Erythroblast (primary cell): ENCODE measurements at regions not wholly inside any gene's neighbourhood (a gene's known extent, or its start where the extent isn't known, plus 50 kb on each side); places are given as distances from the start of the nearest gene placed in this dataset.

Experiments used
- DNase-seq, 2 experiments: peaks; one replicate each; lab custom pipeline; 2025; lab: John Stamatoyannopoulos, UW
- GATA1 ChIP-seq: IDR thresholded peaks from 2 replicates; pipeline ENCODE4 v1.6.1; 2011; ENCODE audit warnings: low read depth, mild to moderate bottlenecking, control low read depth, low read length, moderate library complexity
- POLR2A ChIP-seq: IDR thresholded peaks from 2 replicates; pipeline ENCODE4 v1.6.1; 2011; ENCODE audit warnings: mild to moderate bottlenecking, low read length

- TF ChIP-seq GATA1 (no peak), POLR2A (no peak)
- no peak for DNase-seq
Observed at GRCh38 chr10:89867964-89868363, 166.6 kb downstream of the KIF20B start.

- TF ChIP-seq POLR2A (no peak), GATA1 (no peak)
- no peak for DNase-seq
Observed at GRCh38 chr10:89869180-89869579, 167.8 kb downstream of the KIF20B start.

GRCh38 chr10:89869592-89870156 is 168.3 kb downstream of the KIF20B start:
- TF ChIP-seq POLR2A (no peak), GATA1 (no peak)
- DNase-seq = no peak

GRCh38 chr10:89870936-89871335 is 169.5 kb downstream of the KIF20B start:
- no peak for DNase-seq
- TF ChIP-seq GATA1 = no peak
- no peak for TF ChIP-seq POLR2A

- DNase-seq = no peak
- TF ChIP-seq POLR2A (no peak), GATA1 (no peak)
Observed at GRCh38 chr10:89873055-89873454, 171.7 kb downstream of the KIF20B start.

GRCh38 chr10:89875557-89875956 is 174.2 kb downstream of the KIF20B start:
- no peak for DNase-seq
- no peak for TF ChIP-seq GATA1

- TF ChIP-seq GATA1 (no peak), POLR2A (no peak)
- DNase-seq = no peak
Observed at GRCh38 chr10:89879121-89879520, 177.7 kb downstream of the KIF20B start.

GRCh38 chr10:89887406-89887805 is 186.0 kb downstream of the KIF20B start:
- TF ChIP-seq POLR2A (no peak), GATA1 (no peak)
- no peak for DNase-seq

- no peak for TF ChIP-seq POLR2A
- no peak for TF ChIP-seq GATA1
Observed at GRCh38 chr10:89887830-89888229, 186.4 kb downstream of the KIF20B start.

GRCh38 chr10:89888321-89889070 is 187.1 kb downstream of the KIF20B start:
- no peak for DNase-seq
- TF ChIP-seq GATA1 (no peak), POLR2A (no peak)

More at GRCh38 chr10:89887830-89888229, 186.4 kb downstream of the KIF20B start:
- no peak for DNase-seq

GRCh38 chr10:89889606-89890005 is 188.2 kb downstream of the KIF20B start:
- no peak for TF ChIP-seq POLR2A
- no peak for TF ChIP-seq GATA1
- no peak for DNase-seq

- TF ChIP-seq GATA1 = no peak
- no peak for TF ChIP-seq POLR2A
- no peak for DNase-seq
Observed at GRCh38 chr10:89891006-89891535, 189.7 kb downstream of the KIF20B start.

GRCh38 chr10:89894051-89894450 is 192.7 kb downstream of the KIF20B start:
- no peak for DNase-seq
- no peak for TF ChIP-seq GATA1
- TF ChIP-seq POLR2A = no peak

- no peak for DNase-seq
- no peak for TF ChIP-seq POLR2A
- no peak for TF ChIP-seq GATA1
Observed at GRCh38 chr10:89900554-89900953, 199.2 kb downstream of the KIF20B start.

- TF ChIP-seq GATA1 = no peak
- no peak for TF ChIP-seq POLR2A
- DNase-seq = no peak
Observed at GRCh38 chr10:89901895-89902294, 200.5 kb downstream of the KIF20B start.

GRCh38 chr10:89904755-89905154 is 203.4 kb downstream of the KIF20B start:
- TF ChIP-seq GATA1 (no peak), POLR2A (no peak)
- DNase-seq = no peak
